GM12864 (cell line): ENCODE measurements at regions not wholly inside any gene's neighbourhood (a gene's known extent, or its start where the extent isn't known, plus 50 kb on each side); places are given as distances from the start of the nearest gene placed in this dataset.

ENCODE experiments used
- DNase-seq: peaks from one replicate; pipeline ENCODE4 v3.0.0-alpha.2; 2011; ENCODE audit warnings: low read depth
- H3K4me3 ChIP-seq: 2 replicates; pipeline ENCODE4 v1.5.1; 2011; ENCODE audit warnings: mild to moderate bottlenecking, low read depth, low read length, control low read depth
- CTCF ChIP-seq: IDR thresholded peaks from 2 replicates; pipeline ENCODE4 v1.5.1; 2011; ENCODE audit warnings: low read depth, mild to moderate bottlenecking, moderate library complexity, low read length, control low read depth, inconsistent platforms; ENCODE audit errors: missing control alignments

- no peak overlapping the region for H3K4me3 ChIP-seq
- DNase-seq, result peak; percentile 1
- TF ChIP-seq CTCF, result peak; percentile 39
Observed at GRCh38 chr13:70568571-70568970, 460.3 kb upstream of the KLHL1 start.

GRCh38 chr13:70544706-70545105, 436.5 kb upstream of the KLHL1 start:
- no peak for TF ChIP-seq CTCF
- DNase-seq, result no peak
- H3K4me3 ChIP-seq, result no peak overlapping the region

- DNase-seq, result no peak
- no peak for TF ChIP-seq CTCF
- no peak overlapping the region for H3K4me3 ChIP-seq
Observed at GRCh38 chr13:70541451-70541850, 433.2 kb upstream of the KLHL1 start.

- no peak overlapping the region for H3K4me3 ChIP-seq
- no peak for TF ChIP-seq CTCF
- no peak for DNase-seq
Observed at GRCh38 chr13:70534466-70534865, 426.2 kb upstream of the KLHL1 start.

GRCh38 chr13:70529652-70530051, 421.4 kb upstream of the KLHL1 start:
- TF ChIP-seq CTCF, result no peak
- H3K4me3 ChIP-seq, result no peak overlapping the region
- no peak for DNase-seq

GRCh38 chr13:70527599-70527998, 419.3 kb upstream of the KLHL1 start:
- no peak for TF ChIP-seq CTCF
- DNase-seq, result no peak
- H3K4me3 ChIP-seq, result no peak overlapping the region

GRCh38 chr13:70523622-70524021, 415.4 kb upstream of the KLHL1 start:
- no peak for DNase-seq
- no peak for TF ChIP-seq CTCF
- no peak overlapping the region for H3K4me3 ChIP-seq
